NCI-H748 (cell line): ENCODE measurements at regions not wholly inside any gene's neighbourhood (a gene's known extent, or its start where the extent isn't known, plus 50 kb on each side); places are given as distances from the start of the nearest gene placed in this dataset.

ENCODE experiments used
- DNase-seq: peaks from one replicate; lab custom pipeline; 2025; ENCODE audit not compliant: unreplicated experiment; lab: John Stamatoyannopoulos, UW

DNA sequence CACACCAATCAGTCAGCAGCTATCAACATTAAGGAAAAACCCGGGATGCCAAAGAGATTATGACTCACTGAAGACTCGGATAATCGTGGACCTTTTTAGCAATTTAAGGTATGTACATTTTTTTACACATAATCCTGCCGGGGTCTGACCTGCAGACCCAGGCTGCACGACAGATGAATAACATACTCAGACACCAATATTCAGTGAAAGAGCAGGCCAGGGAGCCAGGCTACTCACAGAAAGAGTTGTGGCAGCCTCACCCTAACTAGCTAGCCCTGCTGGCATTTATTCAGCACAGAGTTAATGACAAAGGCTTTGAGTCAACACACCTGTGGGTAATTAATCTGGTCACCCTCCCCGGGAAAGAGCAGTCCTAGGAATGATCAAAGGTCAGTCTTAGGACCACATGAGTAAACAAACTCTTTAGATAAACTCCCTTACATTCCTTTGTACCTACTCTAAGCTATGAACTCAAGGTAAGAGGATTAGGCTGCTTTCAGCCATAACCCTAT is 727.5 kb downstream of the TBL1XR1 start:
- no peak for DNase-seq

DNA sequence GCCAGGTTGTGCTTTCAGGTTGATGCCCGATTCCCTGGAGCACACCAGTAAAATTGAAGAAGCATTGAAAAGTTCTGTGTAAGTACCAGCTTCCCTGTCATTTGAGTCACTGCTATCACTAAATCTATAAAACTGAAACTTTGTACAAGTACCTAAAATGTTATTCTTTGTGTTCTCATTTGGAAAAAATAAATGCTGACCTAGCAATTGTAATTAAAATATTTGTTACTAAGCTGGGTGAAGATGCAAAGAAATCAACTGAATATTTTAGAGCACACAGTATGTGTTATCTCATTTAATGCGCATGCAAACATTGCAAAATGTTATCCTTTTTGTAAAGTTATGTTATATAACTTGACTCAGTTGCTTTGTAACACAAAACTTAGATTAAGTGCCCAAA is 733.7 kb downstream of the TBL1XR1 start:
- DNase-seq: no peak

DNA sequence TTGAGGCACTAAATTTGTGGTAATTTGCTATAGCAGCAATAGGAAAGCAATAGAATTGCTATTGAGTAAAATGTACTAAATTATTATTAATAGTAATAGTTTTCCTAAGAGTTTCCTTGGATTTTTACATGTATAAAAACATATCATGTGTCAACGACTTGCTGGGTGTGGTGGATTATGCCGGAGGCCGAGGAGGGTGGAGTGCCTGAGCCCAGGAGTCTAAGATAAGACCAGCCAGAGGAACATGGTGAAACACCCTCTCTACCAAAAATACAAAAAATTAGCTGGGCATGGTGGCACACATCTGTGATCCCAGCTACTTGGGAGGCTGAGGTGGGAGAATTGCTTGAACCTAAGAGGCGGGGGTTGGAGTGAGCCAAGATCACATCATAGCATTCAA is 749.9 kb downstream of the TBL1XR1 start:
- no peak for DNase-seq

DNA sequence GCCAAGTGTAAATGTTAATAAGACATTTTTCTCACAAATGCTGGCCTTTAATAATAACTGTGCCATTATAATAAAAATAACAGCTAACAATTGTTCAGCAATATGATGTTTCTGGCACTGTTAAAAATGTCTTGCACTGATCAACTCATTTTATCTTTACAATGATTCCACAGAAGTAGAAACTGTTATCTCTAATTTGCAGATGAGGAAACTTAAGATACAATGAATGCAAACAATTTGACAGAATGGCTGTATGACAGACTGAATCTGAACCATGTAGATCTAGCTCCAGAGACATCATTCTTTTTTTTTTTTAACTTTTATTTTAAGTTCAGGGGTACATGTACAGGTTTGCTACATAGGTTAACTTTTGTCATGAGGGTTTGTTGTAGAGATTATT is 755.0 kb downstream of the TBL1XR1 start:
- DNase-seq: no peak

DNA sequence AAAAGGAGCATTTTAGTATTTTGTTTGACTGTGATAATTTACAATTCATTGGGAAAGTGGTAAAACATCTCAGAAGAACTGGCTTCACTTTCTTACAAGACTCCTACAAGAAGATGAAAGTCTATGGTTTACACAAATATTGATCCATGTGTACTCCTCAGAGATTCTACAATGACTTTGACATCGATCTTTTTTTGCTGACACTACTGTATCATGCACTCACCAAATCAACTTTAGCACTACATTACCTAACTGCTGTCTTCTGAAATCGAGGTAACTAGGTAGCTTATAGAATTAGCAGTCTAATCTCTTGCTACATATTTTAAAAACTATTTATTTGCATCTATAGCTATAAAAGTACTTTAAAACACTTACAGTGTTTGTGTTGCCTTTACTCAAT is 757.6 kb downstream of the TBL1XR1 start:
- DNase-seq: no peak

DNA sequence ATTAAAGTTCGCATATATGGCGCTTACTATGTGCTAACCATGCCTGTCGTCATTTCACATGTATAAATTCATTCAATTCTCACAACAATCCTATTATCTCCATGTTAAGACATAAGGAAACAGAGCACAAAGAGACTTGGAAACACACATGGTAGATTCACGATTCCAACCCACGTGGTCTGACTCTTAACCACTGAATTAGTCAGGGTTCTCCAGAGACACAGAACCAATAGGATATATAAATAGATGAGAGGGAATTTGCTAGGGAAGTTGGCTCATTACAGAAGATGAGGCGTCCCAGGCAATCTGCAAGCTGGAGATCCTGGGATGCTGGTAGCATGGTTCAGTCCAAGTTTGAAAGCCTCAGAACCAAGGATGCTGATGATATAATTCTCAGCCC is 765.3 kb downstream of the TBL1XR1 start:
- DNase-seq: no peak

DNA sequence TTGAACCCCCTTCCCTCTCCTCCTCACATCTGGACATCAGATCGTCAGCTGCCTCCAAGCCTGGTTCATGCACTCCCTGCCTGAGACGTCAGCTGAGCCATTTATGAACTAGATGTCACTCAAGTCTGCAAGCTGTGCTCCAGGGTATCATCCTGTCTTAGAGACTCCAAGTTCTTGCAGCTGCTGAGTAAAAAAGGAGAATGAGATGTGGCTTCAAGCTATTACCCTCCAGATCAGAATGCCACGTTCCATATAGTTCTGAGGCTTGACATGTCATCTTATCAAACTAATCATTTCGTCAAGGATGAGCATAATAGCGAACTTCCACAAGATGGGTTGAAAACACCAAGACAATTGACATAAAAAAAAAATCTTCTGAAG is 766.3 kb downstream of the TBL1XR1 start:
- peak; percentile 5 for DNase-seq

DNA sequence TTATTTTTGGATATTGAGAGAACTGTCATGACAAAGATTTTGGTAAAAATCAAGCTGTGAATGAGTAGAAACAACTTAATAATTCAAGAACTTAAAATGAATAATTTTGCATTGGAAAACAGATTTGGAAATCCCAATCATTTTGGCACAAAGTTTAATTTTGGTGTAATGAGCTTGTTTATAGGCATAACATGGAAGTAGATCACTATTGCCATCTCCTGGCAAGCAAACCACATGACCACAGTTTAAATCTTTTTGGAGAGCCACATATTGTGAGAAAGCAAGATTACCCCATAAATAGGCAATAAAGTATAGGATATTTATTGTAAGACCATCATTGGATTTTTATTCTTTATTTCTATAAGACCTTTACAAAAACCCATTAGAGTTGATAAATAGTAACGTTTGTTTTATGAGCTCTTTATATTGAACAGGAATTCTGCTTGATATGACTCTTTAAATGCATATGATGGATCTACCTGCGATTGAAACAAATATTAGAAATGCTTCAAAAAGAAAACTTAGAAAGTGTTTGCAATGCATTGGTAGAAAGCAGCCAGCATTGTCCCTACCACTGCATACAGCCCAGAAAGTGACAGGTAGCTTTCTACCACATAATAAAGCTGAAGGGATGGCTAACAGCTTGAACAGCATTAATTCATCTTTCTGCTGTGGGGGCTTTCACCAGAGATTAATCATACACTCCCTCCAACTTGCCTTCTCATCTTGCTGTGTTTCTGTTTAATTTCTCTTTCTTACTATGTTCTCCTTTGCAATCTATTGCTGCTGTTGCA is 766.8 kb downstream of the TBL1XR1 start:
- DNase-seq: peak; percentile 67

DNA sequence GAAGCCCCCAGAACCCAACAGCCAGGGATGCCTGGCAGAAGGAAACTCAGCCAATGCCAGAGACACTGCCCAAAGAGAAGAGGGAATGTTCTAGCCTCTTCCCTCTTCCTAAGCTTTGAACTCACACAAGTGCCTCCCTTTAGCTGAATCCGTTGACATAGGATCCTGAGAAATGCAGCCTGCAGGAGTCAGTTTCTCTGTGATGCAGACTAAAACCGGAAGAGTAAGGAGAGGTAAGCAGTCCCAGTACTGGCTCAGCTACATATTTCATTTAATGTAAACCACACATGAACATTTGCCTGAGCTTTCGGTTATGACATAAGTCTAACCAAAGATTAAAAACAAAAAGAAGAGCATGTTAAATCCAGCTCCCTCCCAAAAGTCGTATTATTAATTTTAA is 768.7 kb downstream of the TBL1XR1 start:
- DNase-seq: no peak

DNA sequence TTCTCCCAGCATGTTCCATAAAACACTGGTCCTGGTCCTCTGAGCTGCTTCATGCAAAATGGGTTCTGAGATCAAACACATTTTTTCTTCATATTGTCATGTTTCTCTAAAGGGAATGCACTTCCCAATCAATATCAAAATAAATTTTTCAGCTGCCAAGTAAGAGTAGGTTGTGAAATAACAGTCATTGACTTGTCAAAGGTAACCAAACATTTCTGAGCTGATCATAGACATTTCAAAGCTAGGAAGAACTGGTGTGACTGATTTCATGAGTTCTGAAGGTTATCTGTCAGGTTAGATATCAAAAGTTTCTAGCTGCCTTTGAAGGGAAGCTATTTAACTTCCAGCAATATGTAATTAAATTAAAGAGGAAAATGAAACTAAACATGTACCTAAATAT is 770.9 kb downstream of the TBL1XR1 start:
- no peak for DNase-seq

DNA sequence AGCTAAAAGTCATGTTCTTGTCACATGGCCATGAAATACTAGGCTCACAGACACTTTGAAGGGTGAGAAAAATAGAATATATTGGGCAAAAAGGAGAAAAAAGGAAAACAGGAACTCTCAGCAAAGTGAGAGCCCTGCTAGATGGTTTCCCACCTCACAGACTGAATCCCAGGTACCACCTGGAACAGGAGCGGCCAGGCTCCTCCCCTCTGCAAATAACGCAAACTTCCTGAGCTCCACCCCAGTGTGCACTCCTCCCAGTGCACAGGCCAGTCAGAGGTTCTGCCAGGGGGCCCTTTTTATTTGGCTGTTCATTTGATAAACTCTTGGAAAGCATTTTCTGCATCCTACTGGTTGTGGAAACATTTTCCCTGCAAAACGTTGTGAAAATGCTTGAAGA is 780.4 kb downstream of the TBL1XR1 start:
- no peak for DNase-seq

DNA sequence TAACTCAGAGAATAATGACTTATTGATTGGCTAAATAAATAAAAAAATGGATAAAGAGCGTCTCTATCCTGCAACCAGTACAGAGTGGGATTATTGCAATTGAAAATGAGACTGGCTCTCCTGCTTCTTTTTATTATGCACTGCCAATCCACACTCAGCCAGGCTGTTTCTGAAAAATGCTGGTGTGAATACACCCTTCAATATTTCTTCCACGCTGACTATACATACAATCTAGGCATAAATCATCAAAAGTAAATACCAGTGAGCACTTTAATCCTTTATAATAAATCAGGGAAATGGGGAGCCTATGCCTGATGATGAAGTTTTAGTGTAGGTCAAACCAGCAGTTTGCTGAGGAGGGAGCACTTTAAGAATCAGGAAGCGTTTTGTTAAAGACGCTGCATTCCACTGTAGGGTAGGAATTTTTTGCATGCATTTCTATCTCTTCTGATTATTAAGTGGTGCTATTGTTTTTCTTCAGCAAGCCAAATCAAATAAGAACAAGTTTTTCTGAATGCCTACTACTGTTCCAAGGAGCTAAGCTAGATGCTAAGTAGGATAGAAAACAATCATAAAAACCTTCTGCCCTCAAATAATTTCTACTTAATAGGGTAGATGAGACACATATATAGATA is 781.5 kb downstream of the TBL1XR1 start:
- no peak for DNase-seq

DNA sequence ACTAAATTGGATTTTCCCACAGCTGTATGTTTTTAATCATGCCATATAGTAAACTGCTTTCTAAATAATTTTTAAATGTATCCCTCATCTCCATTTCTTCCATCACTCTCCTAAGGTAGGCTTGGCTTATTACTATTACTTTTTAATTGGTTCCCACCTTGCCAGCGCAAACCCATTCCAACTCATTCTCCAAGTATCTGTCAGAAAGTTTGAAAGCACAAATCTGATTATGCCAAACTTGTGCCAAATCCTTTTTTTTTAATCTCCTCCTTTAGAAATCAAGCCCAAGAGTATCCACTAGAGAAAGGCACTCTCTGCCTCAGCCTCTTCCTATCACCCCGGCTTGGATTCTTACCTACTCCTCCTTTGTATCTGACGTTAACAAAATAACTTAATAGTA is 784.5 kb downstream of the TBL1XR1 start:
- DNase-seq: no peak

DNA sequence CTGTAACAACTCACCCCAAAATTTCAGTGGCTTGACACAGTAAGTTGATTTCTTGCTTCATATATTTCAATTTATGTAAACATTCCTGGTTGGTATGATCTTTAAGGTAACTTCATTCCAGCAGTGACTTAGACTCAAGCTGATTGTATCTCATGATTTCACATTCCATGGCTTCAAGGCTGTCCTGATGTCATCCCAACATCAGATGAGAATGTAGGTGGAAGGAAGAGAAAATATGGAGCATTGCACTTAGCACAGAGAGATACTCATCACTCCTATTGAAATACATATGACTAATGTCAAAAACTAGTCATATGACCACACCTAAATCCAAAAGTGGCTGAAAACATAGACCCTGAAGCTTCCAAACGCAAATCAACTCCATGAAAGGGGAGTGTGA is 793.8 kb downstream of the TBL1XR1 start:
- DNase-seq: no peak

DNA sequence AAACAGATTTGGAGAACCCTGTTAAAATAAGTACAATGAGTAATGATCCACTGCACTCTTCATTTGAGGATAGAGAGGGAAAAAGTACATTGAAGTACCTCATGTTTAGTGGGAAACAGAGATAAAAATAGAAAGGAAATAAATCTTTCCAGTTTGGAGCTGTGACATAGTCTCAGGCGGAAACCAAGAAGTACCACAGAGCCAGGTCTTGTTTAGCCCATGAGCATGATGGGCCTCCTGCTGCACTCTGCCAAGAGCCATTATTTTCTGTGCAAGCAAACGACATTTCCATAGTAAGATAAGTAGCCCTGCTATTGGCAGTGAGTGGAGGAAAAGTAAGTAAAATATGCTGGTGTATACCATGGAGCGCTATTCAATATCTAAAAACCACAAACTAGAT is 796.1 kb downstream of the TBL1XR1 start:
- no peak for DNase-seq

DNA sequence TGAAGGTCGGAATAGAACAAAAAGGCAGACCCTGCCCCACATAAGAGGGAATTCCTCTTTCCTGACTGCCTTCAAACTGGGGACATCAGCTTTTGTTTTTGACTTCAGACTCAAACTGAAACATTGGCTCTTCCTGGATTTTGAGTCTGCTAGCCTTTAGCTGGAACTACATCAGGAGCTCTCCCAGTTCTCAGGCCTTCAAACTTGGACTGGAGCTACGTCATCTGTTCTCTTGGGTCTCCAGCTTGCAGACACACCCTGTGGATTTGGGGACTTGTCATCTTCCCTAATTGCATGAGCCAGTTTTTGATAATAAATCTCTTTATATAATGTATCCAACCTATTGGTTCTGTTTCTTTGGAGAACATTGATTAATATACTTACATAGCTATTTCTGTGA is 798.1 kb downstream of the TBL1XR1 start:
- no peak for DNase-seq

DNA sequence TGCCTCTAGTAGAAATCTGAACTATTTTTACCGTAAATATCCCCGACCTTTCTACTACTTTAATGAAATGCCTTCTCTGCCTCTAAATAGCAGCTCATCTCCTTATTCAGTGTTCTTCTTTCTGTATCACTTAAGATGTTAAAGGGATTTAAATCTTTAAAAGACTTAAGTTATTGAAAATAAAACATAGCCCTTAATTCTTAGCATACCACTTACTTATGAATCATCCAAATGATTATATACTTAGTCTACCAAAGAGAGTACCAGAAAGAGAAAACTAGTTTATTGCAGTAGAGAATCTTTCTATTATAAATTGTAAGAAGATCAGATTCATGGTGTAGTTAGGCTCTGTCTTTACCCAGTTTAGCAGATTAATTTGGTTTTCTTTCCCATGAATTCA is 802.0 kb downstream of the TBL1XR1 start:
- no peak for DNase-seq

DNA sequence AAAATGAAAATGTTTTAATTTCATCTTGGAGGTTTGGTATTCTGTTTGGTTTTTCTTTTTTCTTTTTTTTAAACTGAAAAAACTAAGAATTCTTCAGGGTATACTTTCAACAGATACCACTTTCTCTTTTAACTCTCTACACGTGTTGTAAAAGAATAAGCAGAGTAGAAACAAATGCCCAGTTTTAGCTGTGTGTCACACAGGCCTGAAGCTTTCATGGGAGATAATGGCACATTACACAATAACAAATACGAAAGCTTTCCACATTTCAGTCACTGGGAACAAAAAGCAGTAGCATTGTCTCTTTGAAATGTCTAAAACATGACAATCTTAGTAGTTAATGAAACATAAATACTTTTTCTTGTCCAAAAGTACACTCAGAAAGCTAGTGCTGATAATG is 818.5 kb downstream of the TBL1XR1 start:
- DNase-seq: peak; percentile 16

DNA sequence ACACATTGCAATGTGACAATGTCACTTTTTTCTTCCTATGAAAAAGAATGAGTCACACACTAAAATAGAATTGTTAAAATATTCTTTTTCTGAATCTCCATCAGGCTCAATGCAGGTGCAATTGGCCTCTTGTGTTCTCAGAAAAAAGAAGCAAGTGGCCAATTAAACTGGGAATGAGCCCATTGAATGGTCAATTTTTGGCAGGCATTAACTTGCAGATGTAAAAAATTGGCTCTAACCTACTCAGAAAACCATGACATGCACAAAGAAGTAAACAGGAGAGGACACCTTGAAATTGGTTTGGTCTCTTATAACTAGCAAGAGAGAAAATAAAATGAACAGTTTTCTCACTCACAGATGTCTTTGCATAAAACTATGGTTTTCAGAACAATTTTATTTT is 820.8 kb downstream of the TBL1XR1 start:
- DNase-seq: peak; percentile 37

DNA sequence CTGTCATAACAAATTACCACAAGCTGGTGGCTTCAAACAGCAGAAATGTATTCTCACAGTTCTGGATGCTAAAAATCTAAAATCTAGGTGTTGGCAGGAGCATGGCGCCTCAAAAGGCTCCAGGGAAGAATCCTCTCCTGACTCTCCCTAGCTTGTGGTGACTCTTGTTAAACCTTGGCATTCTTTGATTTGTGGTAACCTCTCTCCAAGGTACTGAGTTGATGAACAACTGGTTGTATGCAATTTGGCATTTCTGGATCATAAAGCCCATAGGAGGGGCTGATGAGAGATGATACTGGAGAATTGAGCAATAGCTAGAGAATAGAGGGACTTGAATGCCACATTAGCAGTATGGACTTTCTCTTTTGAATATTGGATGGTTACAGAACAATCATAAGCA is 821.8 kb downstream of the TBL1XR1 start:
- DNase-seq: no peak

DNA sequence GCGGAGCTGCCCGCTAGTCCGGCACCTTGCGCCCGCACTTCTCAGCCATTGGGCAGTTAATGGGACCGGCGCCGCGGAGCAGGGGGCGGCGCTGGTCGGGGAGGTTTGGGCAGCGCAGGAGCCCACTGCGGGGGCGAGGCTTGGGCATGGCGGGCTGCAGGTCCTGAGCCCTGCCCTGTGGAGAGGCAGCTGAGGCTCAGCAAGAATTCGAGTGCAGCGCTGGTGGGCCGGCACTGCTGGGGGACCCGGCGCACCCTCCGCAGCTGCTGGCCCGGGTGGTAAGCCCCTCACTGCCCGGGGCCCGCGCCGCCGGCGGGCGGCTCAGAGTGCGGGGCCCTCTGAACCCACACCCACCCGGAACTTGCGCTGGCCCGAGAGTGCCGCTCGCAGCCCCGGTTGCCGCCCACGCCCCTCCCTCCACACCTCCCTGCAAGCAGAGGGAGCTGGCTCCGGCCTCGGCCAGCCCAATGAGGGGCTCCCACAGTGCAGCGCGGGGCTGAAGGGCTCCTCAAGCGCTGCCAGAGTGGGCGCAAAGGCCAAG is 835.0 kb downstream of the TBL1XR1 start:
- no peak for DNase-seq

DNA sequence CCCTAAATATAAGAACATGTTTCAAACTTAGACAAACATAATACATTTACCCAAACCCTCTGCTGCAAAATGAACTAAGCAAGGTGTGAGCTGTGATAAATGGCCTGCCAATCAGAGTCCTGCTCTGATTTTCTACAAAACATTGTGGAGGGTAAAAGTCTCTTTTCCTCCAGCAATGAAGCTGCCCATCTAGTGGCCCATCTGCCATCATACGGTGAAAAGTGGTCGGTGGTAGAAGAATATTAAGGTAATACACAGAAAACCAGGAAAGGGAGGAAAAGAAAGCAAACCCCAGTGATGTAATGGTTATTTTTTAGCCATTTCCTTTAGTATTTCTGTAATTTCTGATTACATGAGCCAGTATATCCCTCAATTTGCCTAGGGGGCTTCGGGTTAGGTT is 838.1 kb downstream of the TBL1XR1 start:
- no peak for DNase-seq
